ENCODE measurements at regions not wholly inside any gene's neighbourhood (a gene's known extent, or its start where the extent isn't known, plus 50 kb on each side); places are given as distances from the start of the nearest gene placed in this dataset.
"Not testable (repeated sequence)": the region's sequence is repeated elsewhere in the genome, so short reads cannot be mapped to it uniquely, and the experiment has no call there.

DNA sequence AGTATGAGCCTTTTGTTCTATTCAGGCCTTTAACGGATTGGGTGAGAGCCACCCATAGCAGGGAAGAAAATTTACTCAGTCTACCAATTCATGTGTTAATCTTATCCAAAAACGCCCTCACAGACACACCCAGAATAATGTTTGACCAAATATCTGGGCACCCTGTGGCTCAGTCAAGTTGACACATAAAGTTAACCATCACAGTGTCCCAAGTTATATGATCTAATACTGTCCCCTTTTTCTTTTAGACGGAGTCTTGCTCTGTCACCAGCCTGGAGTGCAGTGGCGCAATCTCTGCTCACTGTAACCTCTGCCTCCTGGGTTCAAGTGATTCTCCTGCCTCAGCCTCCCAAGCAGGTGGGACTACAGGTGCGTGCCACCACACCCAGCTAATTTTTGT lies 83.6 kb upstream of the GRK3 start:
- not testable (repeated sequence) for H3K4me3 ChIP-seq, H3K36me3 ChIP-seq, H3K9me3 ChIP-seq, H3K27me3 ChIP-seq, DNase-seq

DNA sequence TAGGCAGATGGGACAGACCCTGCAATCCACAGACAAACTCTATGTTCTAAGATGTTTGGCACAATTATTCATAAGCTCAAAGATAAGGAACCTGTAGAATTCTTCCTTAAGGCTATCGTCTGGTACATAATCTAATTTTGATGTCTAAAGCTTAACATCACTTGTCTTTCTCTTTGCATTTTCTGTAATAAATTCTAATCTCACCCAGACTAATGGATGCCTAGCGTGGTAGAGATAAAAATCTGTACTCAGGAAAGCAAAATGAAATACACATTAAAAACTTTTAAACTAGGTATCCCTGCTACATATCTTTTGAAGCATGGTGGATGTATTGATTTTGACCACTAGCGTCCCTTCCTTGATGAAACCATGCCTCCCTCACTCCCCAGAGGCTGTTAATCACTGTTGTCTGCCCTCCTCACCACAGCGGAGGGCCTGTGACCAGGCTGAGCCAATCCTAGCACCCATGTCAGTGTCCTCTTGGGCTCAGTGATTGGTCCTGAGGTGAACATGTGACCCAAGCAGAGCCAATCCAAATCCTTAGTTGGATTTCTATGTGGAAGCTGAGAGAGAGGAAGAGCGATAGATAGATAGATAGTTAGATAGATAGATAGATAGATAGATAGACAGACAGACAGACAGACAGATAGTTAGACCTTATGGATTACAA lies 82.2 kb upstream of the GRK3 start:
- Histone ChIP-seq H3K27me3 (no peaks in the 10 kb centered on the region), H3K36me3 (no peaks in the 10 kb centered on the region), H3K4me3 (no peak overlapping the region), H3K9me3 (no peaks in the 10 kb centered on the region)
- DNase-seq: no peak

DNA sequence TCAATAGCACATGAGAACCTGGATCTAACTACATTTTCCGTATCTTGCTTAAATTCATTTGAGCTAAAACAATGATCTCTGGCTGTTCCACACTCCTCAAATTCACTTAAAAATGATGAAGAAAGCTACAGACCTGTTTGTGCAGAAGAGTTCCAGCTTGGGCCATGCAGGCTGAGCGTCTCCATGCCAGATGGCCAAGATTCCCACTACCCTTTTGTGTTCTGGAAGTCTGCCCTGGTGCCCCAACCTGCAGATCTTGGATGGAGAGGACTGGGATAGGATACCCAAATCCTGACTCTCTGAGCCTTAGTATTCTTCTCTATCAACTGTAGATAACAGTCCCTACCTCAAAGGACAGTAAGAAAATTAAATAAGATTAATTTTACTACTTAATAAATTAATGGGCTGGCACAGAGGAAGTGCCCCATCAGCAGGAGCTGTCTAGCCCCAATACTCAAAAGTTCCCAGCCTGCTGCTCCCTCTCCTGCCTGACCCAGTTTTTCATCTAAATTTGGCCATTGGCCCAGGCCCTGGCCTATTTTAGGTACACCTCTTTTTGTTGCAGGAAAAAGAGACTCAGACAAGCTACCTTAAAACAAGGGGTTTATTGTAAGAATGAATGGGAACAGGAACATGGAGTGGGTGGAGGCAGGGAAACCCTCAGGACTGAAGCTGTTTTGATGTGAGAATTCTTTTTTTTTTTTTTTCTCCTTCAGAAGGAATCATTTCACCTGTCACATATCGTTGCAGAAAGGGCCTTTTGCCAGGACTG lies 81.4 kb upstream of the GRK3 start:
- Histone ChIP-seq H3K27me3 (no peaks in the 10 kb centered on the region), H3K36me3 (no peaks in the 10 kb centered on the region), H3K4me3 (no peak overlapping the region), H3K9me3 (no peaks in the 10 kb centered on the region)
- DNase-seq: no peak

DNA sequence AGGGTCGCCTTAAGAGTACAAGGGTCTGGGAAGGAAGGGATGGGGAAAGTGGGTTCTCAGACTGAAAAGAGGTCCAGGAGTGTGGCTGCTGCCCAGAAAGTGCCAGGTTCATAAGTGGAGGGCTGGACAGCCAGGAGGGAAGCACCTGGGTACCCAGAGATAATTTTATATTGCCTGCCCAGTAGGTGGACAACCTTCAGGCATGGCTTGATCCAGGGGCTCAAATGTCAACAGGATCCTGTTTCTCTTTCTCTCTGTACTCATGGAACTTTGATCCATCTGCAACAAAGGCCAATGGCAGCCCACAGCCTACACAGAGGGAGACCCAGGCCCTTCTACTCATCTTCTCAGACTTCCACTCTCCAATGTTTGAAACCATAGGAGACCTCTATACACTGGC lies 80.5 kb upstream of the GRK3 start:
- H3K27me3 ChIP-seq: no peaks in the 10 kb centered on the region
- H3K4me3 ChIP-seq: no peak overlapping the region
- DNase-seq: no peak
- no peaks in the 10 kb centered on the region for H3K9me3 ChIP-seq
- no peaks in the 10 kb centered on the region for H3K36me3 ChIP-seq

DNA sequence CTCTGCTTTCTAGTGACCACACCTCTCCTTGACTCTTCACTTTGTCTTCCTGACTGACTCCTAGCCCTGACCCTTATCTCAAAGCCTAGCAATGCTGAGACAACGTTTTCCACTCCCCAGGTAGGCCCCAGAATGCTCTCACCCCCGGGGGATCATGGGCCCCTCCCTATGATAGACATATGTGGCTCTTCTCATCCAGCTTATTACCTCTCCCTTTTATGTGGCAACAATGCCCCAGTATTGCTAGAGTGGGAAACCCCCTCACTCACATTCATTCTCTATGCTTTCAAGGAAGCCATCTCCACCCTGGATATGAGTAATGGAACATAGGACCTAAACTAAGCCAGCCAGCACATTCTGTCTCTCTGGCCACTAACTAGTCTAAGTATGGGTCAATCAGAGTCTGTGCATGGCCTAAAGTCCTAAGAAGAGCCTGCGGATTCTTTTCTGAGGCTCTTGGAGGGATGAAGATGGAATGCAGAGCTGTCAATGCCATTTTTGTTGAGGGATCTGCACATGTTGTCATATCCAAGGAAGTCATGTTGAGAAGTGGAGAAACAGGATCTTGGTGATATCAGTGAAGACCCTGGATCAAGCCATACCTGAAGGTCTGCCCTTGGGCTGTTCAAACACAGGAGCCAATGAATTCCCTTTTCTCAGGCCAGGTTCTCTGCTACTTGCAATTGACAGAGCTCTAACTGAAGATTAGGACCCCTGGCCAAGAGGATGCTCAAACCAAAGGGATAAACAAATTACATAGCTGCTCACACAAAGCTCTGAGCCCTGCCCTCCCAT lies 79.8 kb upstream of the GRK3 start:
- no peaks in the 10 kb centered on the region for H3K27me3 ChIP-seq
- H3K9me3 ChIP-seq: no peaks in the 10 kb centered on the region
- no peak for DNase-seq
- no peak overlapping the region for H3K4me3 ChIP-seq
- no peaks in the 10 kb centered on the region for H3K36me3 ChIP-seq

DNA sequence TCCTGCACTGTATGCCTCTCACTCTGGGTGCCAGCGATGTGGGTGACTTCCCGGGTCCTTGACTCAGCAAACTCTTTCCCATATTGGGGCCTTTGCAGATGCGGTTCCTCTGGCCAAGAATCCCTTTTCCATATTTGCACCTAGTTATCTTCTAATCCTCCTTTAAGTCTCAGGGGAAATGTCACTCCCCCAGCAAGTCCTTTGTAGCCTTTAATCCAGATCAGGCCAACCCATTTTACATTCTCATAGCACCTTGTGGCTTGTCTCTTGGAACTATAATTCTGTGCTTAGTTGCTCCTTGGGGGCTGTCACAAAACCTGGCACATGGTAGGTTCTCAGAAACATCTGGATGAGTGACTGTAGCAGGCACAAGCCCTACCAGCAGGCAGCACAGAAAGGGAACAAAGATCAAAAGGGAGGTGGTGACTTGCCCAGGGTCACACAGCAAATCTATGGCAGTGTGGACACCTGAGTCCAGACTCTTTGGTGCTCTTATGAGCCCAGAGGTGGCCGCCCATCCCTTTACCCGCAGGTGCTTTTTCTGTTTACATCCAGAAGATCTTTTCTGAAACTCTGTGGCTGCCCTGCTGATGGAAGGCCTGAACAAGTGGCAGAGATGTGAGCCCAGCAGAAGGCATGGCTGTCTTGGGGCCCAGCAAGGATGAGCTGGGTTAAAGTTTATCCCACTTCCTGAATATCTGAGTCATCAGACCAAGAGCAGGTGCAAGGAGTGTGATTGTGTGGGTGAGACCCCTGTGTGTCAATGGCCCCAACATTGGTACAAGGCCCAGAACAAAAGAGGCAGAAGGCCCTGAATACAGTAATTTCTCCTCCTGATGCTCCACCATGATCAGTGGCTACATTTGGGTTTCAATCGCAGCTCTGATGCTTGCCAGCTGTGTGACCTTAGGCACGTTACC lies 78.6 kb upstream of the GRK3 start:
- H3K9me3 ChIP-seq: no peaks in the 10 kb centered on the region
- H3K4me3 ChIP-seq: no peak overlapping the region
- DNase-seq: no peak
- no peaks in the 10 kb centered on the region for H3K36me3 ChIP-seq
- no peaks in the 10 kb centered on the region for H3K27me3 ChIP-seq

DNA sequence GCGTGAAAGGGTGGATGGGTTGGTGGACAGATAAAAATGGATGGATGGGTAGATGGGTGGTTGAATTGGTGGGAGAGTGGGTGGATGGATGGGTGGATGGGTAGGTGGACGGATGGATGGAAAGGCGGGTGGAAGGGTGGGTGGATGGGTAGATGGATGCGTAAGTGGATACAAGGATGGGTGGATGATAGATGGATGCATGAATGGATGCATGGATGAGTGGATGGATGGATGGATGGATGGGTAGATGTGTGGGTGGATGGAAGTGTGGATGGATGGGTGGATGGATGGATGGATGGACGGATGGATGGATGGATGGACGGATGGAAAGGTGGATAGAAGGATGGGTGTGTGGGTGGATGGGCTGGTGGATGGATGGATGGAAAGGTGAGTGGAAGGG lies 77.0 kb upstream of the GRK3 start:
- no peak for DNase-seq
- Histone ChIP-seq H3K4me3 (no peak overlapping the region), H3K27me3 (no peaks in the 10 kb centered on the region), H3K9me3 (no peaks in the 10 kb centered on the region), H3K36me3 (no peaks in the 10 kb centered on the region)

DNA sequence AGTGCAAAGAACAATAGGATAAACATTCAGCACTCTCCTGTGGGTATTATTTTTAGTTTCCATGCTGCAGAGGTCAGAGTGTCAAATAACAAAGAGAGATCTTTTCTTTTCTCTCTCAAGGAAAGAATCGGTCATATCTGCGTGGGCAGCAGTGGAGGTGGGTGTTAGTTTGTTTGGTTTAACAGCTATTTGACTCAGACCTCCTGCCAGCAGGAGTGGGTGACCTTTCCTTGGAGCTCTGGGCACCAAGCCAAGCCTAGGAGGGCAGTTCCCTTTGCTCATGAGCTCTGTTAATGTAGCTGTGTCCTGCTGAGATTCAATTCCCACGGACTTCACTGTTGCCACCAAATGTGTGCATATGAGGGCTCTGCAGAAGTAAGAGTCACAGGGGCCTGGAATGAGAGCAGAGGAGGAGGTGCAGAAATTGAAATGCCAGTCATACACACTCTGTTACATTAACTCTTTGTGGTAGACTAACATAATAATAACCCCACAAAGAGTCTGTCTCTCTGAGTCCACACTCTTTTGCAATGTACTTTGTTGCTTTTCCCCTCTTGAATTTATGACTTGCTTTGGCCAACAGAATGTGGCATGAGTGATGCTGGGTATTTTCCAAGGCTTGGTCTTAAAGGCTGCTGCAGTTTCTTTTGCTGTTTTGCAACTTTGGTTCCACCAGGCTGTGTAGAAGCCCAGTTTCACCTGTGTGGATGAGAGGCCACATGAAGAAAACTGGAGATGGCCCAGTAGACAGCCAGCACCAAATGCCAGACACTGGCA lies 76.0 kb upstream of the GRK3 start:
- peak; percentile 76 for DNase-seq
- H3K9me3 ChIP-seq: no peaks in the 10 kb centered on the region

DNA sequence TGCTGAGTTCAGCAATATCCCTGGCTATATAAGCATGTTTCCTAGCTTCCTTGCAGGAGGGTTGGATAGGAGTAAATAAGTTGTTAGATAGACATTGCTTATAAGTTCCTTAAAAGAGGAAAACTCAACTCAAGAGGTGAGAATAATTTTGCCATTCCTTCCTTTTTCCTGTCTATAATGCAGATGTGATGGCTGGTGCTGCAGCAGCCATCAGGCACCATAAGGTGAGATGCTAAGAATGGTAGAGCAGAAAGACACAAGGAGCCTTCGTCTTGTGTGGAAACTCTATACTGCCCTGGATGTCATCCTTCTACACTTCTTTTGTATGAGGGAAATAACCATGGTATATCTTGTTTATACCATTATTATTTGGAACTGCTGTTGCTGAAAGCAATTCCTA lies 74.5 kb upstream of the GRK3 start:
- Histone ChIP-seq H3K9me3 (no peaks in the 10 kb centered on the region), H3K27me3 (no peaks in the 10 kb centered on the region), H3K4me3 (no peak overlapping the region), H3K36me3 (no peaks in the 10 kb centered on the region)
- DNase-seq: no peak

More for the DNA sequence above, 76.0 kb upstream of the GRK3 start:
- Histone ChIP-seq H3K27me3 (no peaks in the 10 kb centered on the region), H3K36me3 (no peaks in the 10 kb centered on the region), H3K4me3 (no peak overlapping the region)

DNA sequence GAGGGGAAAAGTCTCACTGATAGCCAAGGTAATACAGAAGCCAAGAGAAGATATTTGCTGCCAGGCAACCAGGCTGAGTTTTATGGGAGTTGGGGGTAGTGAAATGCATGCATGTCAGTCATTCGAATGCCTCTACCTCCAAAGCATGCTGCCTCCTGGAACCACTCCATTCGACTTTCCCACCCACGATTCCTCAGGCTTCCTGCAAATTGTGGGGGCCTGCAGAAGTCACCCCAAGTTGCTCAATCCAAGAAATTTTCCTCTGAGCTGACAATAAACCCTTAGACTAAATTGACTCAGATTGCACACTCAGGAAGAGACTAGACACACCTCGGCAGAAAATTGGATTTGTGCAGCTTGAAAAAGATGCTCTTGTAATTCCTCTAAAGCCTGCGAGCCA lies 73.6 kb upstream of the GRK3 start:
- Histone ChIP-seq H3K36me3 (no peaks in the 10 kb centered on the region), H3K27me3 (no peaks in the 10 kb centered on the region), H3K9me3 (no peaks in the 10 kb centered on the region), H3K4me3 (no peak overlapping the region)
- no peak for DNase-seq

DNA sequence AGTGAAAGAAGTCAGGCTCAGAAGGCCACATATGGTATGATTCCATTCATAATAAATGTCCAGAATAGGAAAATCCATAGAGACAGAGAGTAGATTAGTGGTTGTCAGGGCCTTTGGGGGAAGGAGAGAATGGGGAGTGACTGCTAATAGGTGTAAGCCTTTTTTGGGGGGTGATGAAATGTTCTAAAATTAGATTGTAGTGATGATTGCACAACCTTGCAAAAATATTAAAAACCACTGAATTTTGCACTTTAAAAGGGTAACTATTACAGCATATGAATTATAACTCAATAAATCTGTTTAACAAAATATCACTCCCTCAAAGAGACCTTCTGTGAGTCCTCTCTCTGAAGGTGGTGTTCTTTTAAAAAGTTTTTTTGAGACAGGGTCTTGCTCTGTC lies 72.3 kb upstream of the GRK3 start:
- H3K4me3 ChIP-seq: no peak overlapping the region
- H3K27me3 ChIP-seq: no peaks in the 10 kb centered on the region
- DNase-seq: no peak
- H3K9me3 ChIP-seq: no peaks in the 10 kb centered on the region
- no peaks in the 10 kb centered on the region for H3K36me3 ChIP-seq

DNA sequence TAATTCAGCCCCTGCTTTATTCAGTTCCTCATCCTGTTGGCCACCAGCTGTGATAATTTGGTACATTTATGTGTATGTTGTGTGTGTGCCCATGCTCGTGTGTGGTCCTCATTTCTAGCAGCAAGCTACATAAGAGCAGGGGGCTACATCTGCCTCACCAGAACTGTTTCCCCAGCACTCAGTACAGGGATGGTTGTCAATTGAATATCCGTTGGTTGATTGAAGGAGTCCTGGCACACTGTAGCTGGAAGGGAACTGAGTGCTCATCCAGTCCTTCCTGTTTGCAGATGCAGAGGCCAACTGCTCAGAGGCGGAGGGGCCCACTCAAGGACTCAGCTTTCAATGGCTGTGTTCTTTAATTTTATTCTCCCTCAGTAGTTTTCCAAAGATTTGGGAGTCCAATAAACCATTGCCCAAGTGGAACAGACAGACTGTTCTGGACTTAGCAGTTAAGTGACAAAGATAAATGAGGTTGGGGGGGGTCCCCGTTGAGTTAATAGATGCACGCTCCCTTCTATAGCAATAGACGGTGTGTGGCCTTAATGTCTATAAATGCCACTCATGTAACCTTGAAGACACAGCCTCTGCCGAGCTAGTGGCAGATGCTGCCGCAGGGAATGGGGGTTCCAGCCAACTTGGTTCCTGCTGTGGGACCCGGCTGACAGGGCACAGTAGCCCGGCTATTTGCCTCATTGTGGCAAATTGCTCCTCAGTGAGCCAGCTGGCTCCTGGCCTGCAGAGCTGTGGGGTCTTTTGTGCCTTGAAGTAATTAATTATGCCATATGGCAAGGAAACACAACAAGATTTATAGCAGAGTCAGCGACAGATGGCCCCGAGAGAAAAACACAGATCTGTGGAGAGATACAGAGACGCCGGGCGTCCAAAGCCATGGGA lies 71.4 kb upstream of the GRK3 start:
- Histone ChIP-seq H3K27me3 (no peaks in the 10 kb centered on the region), H3K36me3 (no peaks in the 10 kb centered on the region), H3K4me3 (no peak overlapping the region), H3K9me3 (no peaks in the 10 kb centered on the region)
- DNase-seq: no peak

DNA sequence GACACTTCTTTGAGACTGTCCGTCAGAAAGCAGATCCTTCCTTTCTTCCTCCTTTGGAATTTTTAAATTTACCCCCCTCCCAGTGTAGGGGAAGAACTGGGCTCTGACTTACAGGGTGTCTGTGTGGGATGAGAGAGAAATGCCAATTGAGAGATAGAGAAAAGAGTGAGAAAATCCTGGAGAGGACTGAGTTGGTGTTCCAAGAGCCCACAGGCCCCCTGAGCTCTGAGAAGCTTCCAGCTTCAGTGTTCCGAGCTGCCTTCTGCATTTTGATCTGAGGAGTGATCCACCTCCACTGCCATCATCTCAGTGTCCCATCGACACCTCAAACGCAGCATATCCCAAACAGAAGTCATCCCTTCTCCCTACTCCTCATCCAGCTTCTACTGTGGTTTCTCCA lies 70.7 kb upstream of the GRK3 start:
- H3K9me3 ChIP-seq: no peaks in the 10 kb centered on the region
- no peaks in the 10 kb centered on the region for H3K27me3 ChIP-seq
- no peak for DNase-seq
- no peaks in the 10 kb centered on the region for H3K36me3 ChIP-seq
- H3K4me3 ChIP-seq: no peak overlapping the region

DNA sequence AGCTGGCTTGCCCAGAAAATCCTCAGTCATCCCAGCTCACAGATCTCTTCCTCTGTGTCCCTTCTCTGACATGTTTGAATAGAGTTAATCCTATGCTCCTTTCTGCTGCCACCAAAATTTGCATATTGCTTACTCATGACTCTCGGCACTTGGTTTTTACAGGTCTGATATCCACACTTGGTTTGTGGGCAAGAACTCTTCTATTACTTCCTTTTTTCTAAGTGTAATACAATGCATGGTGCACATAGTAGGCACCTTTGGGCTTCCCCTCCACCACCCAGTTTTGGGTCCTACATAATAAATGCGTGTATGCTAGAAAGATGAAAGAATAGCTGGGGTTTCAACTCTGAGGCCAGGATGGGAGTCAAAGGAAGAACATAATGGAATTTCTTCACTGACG lies 69.7 kb upstream of the GRK3 start:
- no peak for DNase-seq
- no peaks in the 10 kb centered on the region for H3K9me3 ChIP-seq
- H3K4me3 ChIP-seq: no peak overlapping the region
- H3K36me3 ChIP-seq: no peaks in the 10 kb centered on the region
- H3K27me3 ChIP-seq: no peaks in the 10 kb centered on the region

DNA sequence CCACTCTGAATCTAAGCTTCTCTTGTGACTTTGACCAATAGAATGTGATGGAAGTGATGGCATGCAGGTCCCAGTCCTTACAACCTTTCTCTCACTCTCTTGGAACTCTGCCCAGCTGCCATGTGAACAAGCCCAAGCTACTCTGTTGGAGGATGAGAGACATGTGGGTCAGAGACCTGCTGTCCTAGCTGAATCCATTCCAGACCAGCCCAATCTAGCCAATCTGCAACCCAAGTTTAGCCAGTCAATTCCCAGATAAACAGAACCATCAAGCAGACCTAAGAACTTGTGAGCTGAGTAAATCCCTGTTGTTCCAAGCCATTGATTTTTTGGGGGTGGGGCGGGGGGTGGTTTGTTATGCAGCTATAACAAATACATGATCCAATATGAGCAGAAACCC lies 69.2 kb upstream of the GRK3 start:
- H3K9me3 ChIP-seq: no peaks in the 10 kb centered on the region
- H3K36me3 ChIP-seq: no peaks in the 10 kb centered on the region
- no peaks in the 10 kb centered on the region for H3K27me3 ChIP-seq
- H3K4me3 ChIP-seq: no peak overlapping the region
- no peak for DNase-seq
